Vagina (tissue), 2 donors: ENCODE measurements at regions not wholly inside any gene's neighbourhood (a gene's known extent, or its start where the extent isn't known, plus 50 kb on each side); places are given as distances from the start of the nearest gene placed in this dataset.

Source experiments
- CTCF ChIP-seq, 3 experiments: fragments of 450-650 bp in 2 of 3; fragments of 200-600 bp in 1 of 3; sonication (generic) in 1 of 3; IDR thresholded peaks; one replicate each; pipeline ENCODE4 v1.5.1; 2017 to 2019; ENCODE audit warnings: antibody characterized with exemption in 3 of 3, mild to moderate bottlenecking in 2 of 3, moderate library complexity in 2 of 3
- POLR2A ChIP-seq, 2 donors: fragments of 450-650 bp; IDR thresholded peaks; one replicate each; pipeline ENCODE4 v1.6.1; 2017; ENCODE audit warnings: antibody characterized with exemption in 2 of 2, mild to moderate bottlenecking in 2 of 2, moderate library complexity in 2 of 2
- POLR2AphosphoS5 ChIP-seq, 2 donors: sonication (generic); formaldehyde crosslinking; IDR thresholded peaks; one replicate each; pipeline ENCODE4 v1.9.0; 2017; ENCODE audit warnings: antibody characterized with exemption in 2 of 2, mild to moderate bottlenecking in 2 of 2, low read depth in 1 of 2; ENCODE audit not compliant: insufficient read depth in 1 of 2

GRCh38 chr4:123547216-123548165 is 150.9 kb downstream of the SPRY1 start:
- TF ChIP-seq CTCF (IDR thresholded peaks at IDR 0.05) (no peak), POLR2A (IDR thresholded peaks at IDR 0.05) (no peak), POLR2AphosphoS5 (IDR thresholded peaks at IDR 0.05; ENCODE audit: insufficient read depth in 1 of 2, low read depth in 1 of 2) (peak in 1 of 2 donors; percentile 9)
